GM23248 (cell line): ENCODE measurements at regions not wholly inside any gene's neighbourhood (a gene's known extent, or its start where the extent isn't known, plus 50 kb on each side); places are given as distances from the start of the nearest gene placed in this dataset.

Experiments used
- EZH2 ChIP-seq: fragments of 200-600 bp; sonication (generic); IDR thresholded peaks from 2 replicates; pipeline ENCODE4 v1.6.1; 2018; ENCODE audit warnings: antibody characterized with exemption, mild to moderate bottlenecking; ENCODE audit not compliant: insufficient read depth, poor library complexity, severe bottlenecking
- EZH2phosphoT487 ChIP-seq: fragments of 200-600 bp; sonication (generic); IDR thresholded peaks from 2 replicates; pipeline ENCODE4 v1.6.1; 2018; ENCODE audit warnings: antibody characterized with exemption, moderate library complexity, mild to moderate bottlenecking, low read depth; ENCODE audit not compliant: insufficient read depth

DNA sequence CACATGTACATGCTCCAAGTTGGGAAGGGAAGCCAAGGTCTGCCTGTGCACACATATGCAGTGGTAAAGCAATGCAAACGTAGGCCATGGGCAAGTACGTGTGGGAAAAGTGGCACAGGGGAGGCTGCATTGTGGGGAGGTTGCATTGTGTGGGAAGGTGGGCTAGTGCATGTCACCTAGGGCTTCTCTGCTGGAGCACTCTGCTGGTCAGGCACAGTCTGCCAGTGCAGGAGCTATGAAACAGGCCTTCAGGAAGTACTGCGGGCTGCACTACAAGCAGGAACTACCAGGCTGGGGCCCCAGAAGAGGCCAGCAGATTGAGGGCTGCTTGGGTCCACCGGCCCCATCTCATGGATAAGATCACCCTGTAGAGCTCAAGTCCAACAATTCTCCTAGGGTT lies 1694.6 kb upstream of the CDH6 start:
- no peak for TF ChIP-seq EZH2
- TF ChIP-seq EZH2phosphoT487 = no peak
